Panc1 (cell line): ENCODE measurements at regions not wholly inside any gene's neighbourhood (a gene's known extent, or its start where the extent isn't known, plus 50 kb on each side); places are given as distances from the start of the nearest gene placed in this dataset.

Experiments
- POLR2AphosphoS5 ChIP-seq: IDR thresholded peaks from 2 replicates; pipeline ENCODE4 v1.6.1; 2012; ENCODE audit warnings: mild to moderate bottlenecking, low read depth, low read length, moderate library complexity
- TCF7L2 ChIP-seq: IDR thresholded peaks from 2 replicates; pipeline ENCODE4 v1.6.1; 2011; ENCODE audit warnings: mild to moderate bottlenecking, low read depth, low read length, inconsistent platforms
- TF ChIP-seq, protein P1 (sequence below): fragments of 450-650 bp; IDR thresholded peaks from 2 replicates; pipeline ENCODE4 v1.5.1; 2017; ENCODE audit warnings: mild to moderate bottlenecking
- TF ChIP-seq, protein P2 (sequence below), 2 experiments: IDR thresholded peaks; 2 replicates each; pipeline ENCODE4 v1.6.1; 2011 to 2012; ENCODE audit warnings: low read depth in 2 of 2, control low read depth in 1 of 2, low read length in 1 of 2, mild to moderate bottlenecking in 1 of 2, moderate library complexity in 1 of 2; ENCODE audit not compliant: insufficient read depth in 1 of 2

DNA sequence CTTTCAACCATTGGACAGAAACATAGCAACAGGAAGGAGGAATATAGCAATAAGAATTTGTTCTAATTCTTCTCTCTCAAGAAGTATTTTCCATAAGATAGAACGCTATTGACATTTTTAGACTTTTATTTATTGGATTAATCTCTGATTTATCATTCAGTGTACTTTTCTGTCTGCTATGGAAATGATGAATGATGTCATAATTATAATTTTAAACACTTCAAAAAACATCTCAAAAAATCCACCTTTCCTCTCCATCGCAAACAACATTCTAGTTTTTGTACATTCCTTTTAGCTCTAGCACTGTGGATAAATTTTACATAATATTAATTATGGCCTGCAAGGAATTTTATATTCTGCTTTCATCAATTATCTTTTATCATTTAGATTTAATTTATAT, 643.2 kb downstream of the DHX35 start:
- TF ChIP-seq POLR2AphosphoS5 (no peak), TCF7L2 (no peak)
- TF ChIP-seq, protein P1, sequence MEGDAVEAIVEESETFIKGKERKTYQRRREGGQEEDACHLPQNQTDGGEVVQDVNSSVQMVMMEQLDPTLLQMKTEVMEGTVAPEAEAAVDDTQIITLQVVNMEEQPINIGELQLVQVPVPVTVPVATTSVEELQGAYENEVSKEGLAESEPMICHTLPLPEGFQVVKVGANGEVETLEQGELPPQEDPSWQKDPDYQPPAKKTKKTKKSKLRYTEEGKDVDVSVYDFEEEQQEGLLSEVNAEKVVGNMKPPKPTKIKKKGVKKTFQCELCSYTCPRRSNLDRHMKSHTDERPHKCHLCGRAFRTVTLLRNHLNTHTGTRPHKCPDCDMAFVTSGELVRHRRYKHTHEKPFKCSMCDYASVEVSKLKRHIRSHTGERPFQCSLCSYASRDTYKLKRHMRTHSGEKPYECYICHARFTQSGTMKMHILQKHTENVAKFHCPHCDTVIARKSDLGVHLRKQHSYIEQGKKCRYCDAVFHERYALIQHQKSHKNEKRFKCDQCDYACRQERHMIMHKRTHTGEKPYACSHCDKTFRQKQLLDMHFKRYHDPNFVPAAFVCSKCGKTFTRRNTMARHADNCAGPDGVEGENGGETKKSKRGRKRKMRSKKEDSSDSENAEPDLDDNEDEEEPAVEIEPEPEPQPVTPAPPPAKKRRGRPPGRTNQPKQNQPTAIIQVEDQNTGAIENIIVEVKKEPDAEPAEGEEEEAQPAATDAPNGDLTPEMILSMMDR: no peak
- TF ChIP-seq, protein P2, sequence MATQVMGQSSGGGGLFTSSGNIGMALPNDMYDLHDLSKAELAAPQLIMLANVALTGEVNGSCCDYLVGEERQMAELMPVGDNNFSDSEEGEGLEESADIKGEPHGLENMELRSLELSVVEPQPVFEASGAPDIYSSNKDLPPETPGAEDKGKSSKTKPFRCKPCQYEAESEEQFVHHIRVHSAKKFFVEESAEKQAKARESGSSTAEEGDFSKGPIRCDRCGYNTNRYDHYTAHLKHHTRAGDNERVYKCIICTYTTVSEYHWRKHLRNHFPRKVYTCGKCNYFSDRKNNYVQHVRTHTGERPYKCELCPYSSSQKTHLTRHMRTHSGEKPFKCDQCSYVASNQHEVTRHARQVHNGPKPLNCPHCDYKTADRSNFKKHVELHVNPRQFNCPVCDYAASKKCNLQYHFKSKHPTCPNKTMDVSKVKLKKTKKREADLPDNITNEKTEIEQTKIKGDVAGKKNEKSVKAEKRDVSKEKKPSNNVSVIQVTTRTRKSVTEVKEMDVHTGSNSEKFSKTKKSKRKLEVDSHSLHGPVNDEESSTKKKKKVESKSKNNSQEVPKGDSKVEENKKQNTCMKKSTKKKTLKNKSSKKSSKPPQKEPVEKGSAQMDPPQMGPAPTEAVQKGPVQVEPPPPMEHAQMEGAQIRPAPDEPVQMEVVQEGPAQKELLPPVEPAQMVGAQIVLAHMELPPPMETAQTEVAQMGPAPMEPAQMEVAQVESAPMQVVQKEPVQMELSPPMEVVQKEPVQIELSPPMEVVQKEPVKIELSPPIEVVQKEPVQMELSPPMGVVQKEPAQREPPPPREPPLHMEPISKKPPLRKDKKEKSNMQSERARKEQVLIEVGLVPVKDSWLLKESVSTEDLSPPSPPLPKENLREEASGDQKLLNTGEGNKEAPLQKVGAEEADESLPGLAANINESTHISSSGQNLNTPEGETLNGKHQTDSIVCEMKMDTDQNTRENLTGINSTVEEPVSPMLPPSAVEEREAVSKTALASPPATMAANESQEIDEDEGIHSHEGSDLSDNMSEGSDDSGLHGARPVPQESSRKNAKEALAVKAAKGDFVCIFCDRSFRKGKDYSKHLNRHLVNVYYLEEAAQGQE (IDR thresholded peaks at IDR 0.05; ENCODE audit: insufficient read depth in 1 of 2, low read depth in 2 of 2, low read length in 1 of 2): no peak
